ENCODE measurements at regions not wholly inside any gene's neighbourhood (a gene's known extent, or its start where the extent isn't known, plus 50 kb on each side); places are given as distances from the start of the nearest gene placed in this dataset.
"Not testable (repeated sequence)": the region's sequence is repeated elsewhere in the genome, so short reads cannot be mapped to it uniquely, and the experiment has no call there.

DNA sequence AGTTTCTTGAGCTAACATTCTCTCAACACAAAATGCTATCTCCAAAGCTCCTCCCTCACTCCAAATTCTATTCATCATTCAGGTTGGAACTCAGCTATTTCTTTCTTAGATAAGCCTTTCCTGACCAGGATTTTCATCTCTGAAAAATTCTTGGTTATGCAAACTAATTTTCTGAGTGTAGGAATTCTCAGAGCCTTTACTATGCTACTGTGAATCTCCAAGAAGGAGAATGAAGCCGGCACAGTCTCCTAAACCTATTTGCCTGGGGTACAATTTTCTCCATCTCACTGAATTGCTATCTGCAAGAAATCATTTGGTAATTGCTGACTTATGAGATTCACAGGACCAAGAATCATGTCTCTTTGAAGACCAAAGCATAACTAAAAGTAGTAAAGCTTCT lies 325.9 kb upstream of the ESRRG start:
- no peak for TF ChIP-seq CTCF (IDR thresholded peaks at IDR 0.05; ENCODE audit: low read depth, low read length)
- no peak overlapping the region for H3K4me3 ChIP-seq (replicated peaks in 1 of 2; ENCODE audit: low read depth in 2 of 2, low read length in 2 of 2)
- no peak for DNase-seq (ENCODE audit: low read depth in 2 of 2)

DNA sequence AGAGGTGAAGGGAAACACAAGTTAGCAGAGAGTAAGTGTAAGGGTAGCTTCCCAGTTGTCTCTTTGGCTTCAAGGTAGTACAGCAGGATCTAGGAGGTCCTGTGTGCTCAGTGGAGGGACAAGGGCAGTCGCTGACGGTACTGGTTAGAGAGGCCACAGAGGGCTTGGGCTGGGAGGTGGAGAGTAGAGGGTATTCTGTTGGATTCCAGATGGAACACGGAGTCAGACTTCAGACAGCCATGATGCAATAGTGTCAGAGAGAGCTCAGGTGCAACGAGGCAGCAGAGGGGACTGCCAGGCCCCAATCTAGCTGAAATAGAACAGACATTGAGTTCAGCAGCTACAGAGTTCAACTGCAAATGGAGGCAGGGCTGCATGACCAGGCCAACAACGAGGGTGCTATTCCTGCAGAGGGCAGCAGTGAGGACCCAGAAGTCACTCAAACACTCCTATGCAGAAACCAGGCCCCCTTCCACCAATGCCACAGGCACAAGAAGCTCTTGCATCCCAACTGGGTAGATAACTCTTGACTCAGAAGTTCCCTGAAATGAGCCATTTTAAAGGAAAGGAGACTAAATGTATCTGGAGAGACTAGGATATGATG lies 325.0 kb upstream of the ESRRG start:
- no peak overlapping the region for H3K4me3 ChIP-seq (replicated peaks in 1 of 2; ENCODE audit: low read depth in 2 of 2, low read length in 2 of 2)
- TF ChIP-seq CTCF (IDR thresholded peaks at IDR 0.05; ENCODE audit: low read depth, low read length) = no peak
- DNase-seq (ENCODE audit: low read depth in 2 of 2) = peak; percentile 2 to 3

- DNase-seq (ENCODE audit: low read depth in 2 of 2) = no peak
- TF ChIP-seq CTCF (IDR thresholded peaks at IDR 0.05; ENCODE audit: low read depth, low read length) = no peak
- H3K4me3 ChIP-seq (replicated peaks in 1 of 2; ENCODE audit: low read depth in 2 of 2, low read length in 2 of 2) = no peak overlapping the region
Observed at GRCh38 chr1:217040711-217041455, 317.7 kb upstream of the ESRRG start.

DNA sequence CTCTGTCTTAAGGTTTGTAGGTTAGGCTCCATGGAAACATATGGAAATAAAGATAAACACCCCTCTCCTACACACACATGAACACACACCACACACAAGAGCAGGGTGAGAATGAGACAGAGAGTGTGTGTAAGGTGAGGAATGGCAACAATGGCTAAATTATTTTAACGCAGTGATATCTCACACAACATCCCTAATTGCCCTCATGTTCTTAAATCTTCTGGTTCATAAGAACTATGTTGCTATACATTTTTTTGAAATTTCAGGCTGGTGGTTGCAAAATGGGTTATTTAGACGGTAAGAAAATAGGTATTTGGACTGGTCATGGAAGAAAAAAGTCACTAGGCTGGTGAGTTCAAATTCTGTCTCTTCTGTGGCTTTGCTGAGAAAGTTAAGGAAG lies 316.7 kb upstream of the ESRRG start:
- no peak for DNase-seq (ENCODE audit: low read depth in 2 of 2)
- no peak for TF ChIP-seq CTCF (IDR thresholded peaks at IDR 0.05; ENCODE audit: low read depth, low read length)
- no peak overlapping the region for H3K4me3 ChIP-seq (replicated peaks in 1 of 2; ENCODE audit: low read depth in 2 of 2, low read length in 2 of 2)

- not testable (repeated sequence) for H3K4me3 ChIP-seq (replicated peaks in 1 of 2; ENCODE audit: low read depth in 2 of 2, low read length in 2 of 2); DNase-seq (ENCODE audit: low read depth in 2 of 2)
Observed at GRCh38 chr1:217039139-217039538, 315.9 kb upstream of the ESRRG start.

DNA sequence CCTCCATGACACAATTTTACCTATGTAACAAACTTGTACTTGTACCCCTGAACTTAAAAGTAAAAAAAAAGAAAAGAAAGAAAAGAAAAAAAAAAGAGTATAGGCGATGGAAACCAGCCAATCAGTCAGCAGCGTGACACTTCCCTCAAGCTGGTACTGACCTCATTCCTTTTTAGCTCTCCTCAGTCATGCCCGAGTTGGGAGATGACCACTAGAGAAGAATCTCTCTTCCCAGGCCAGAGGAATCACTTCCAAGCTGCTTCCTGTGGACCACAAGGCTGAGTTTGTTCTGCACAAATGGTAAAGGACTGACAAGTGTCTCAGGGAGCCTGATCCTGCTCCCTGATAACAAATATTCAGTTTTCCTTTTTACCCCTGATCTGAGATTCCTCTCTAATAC lies 313.5 kb upstream of the ESRRG start:
- no peak for TF ChIP-seq CTCF (IDR thresholded peaks at IDR 0.05; ENCODE audit: low read depth, low read length)
- no peak for DNase-seq (ENCODE audit: low read depth in 2 of 2)
- no peak overlapping the region for H3K4me3 ChIP-seq (replicated peaks in 1 of 2; ENCODE audit: low read depth in 2 of 2, low read length in 2 of 2)

- TF ChIP-seq CTCF (IDR thresholded peaks at IDR 0.05; ENCODE audit: low read depth, low read length) = no peak
- DNase-seq (ENCODE audit: low read depth in 2 of 2) = no peak
- H3K4me3 ChIP-seq (replicated peaks in 1 of 2; ENCODE audit: low read depth in 2 of 2, low read length in 2 of 2) = no peak overlapping the region
Observed at GRCh38 chr1:217032715-217033367, 309.6 kb upstream of the ESRRG start.

Measured in cardiac fibroblast (primary cell).